Tibial artery (tissue), 4 donors: ENCODE measurements at regions not wholly inside any gene's neighbourhood (a gene's known extent, or its start where the extent isn't known, plus 50 kb on each side); places are given as distances from the start of the nearest gene placed in this dataset.

Experiments used
- DNase-seq, 2 donors: peaks; one replicate each; pipeline ENCODE4 v3.0.0-alpha.2; 2019
- H3K27ac ChIP-seq, 2 donors: fragments of 200-600 bp; sonication (generic) in 1 of 2; 1 replicate in 1 of 2; 2 replicates in 1 of 2; pipeline ENCODE4 v1.5.1; 2018 to 2019; ENCODE audit warnings: mild to moderate bottlenecking in 1 of 2
- H3K27me3 ChIP-seq, 2 donors: fragments of 200-600 bp; sonication (generic) in 1 of 2; one replicate each; pipeline versions ENCODE4 v1.5.1 to v1.6.0; 2016 to 2019
- H3K36me3 ChIP-seq, 3 donors: fragments of 200-600 bp; sonication (generic) in 2 of 3; one replicate each; pipeline ENCODE4 v1.5.1; 2016 to 2019; ENCODE audit warnings: mild to moderate bottlenecking in 2 of 3
- H3K4me1 ChIP-seq, 4 donors: fragments of 200-600 bp; sonication (generic) in 2 of 4; 1 replicate in 3 of 4; 2 replicates in 1 of 4; pipeline ENCODE4 v1.5.1; 2016 to 2019
- H3K4me3 ChIP-seq, 2 donors: fragments of 200-600 bp; sonication (generic) in 1 of 2; 1 replicate in 1 of 2; 2 replicates in 1 of 2; pipeline ENCODE4 v1.5.1; 2018 to 2019; ENCODE audit warnings: mild to moderate bottlenecking in 2 of 2
- H3K9me3 ChIP-seq, 3 donors: fragments of 200-600 bp; sonication (generic) in 1 of 3; one replicate each; pipeline ENCODE4 v1.5.1; 2016 to 2019
- CTCF ChIP-seq, 2 experiments: fragments of 200-600 bp in 1 of 2; fragments of 450-650 bp in 1 of 2; IDR thresholded peaks; one replicate each; pipeline ENCODE4 v1.5.1; 2017 to 2019; ENCODE audit warnings: antibody characterized with exemption in 2 of 2, mild to moderate bottlenecking in 1 of 2, moderate library complexity in 1 of 2
- intact Hi-C: fragments of 100-400 bp; cut with DNase I; formaldehyde crosslinking; loops from one replicate; pipeline ENCODE4 v1.15.0; 2023; ENCODE audit warnings: low total_unique reads

- no peaks in the 10 kb centered on the region for H3K27me3 ChIP-seq
- no peak for TF ChIP-seq CTCF (IDR thresholded peaks at IDR 0.05)
- H3K27ac ChIP-seq, result no peak overlapping the region
- H3K4me1 ChIP-seq, result no peaks in the 10 kb centered on the region
- intact Hi-C loops, result no loop called here
- no peak overlapping the region for H3K4me3 ChIP-seq
- no peaks in the 10 kb centered on the region for H3K9me3 ChIP-seq
- H3K36me3 ChIP-seq, result no peaks in the 10 kb centered on the region
- DNase-seq, result no peak
These were observed 325.8 kb downstream of the TENT4A start for GRCh38 chr5:7039074-7039473.

- intact Hi-C loops, result no loop called here
- no peak overlapping the region for H3K27ac ChIP-seq
- H3K27me3 ChIP-seq, result no peaks in the 10 kb centered on the region
- H3K9me3 ChIP-seq, result no peaks in the 10 kb centered on the region
- H3K36me3 ChIP-seq, result no peaks in the 10 kb centered on the region
- no peaks in the 10 kb centered on the region for H3K4me1 ChIP-seq
- no peak overlapping the region for H3K4me3 ChIP-seq
- TF ChIP-seq CTCF (IDR thresholded peaks at IDR 0.05), result no peak
- DNase-seq, result no peak
These were observed 326.9 kb downstream of the TENT4A start for GRCh38 chr5:7040111-7040510.

GRCh38 chr5:7043797-7044196 lies 330.6 kb downstream of the TENT4A start:
- no peak overlapping the region for H3K27ac ChIP-seq
- no peak for TF ChIP-seq CTCF (IDR thresholded peaks at IDR 0.05)

GRCh38 chr5:7047511-7048261 lies 334.5 kb downstream of the TENT4A start:
- Histone ChIP-seq H3K36me3 (no peaks in the 10 kb centered on the region), H3K27ac (no peak overlapping the region), H3K4me1 (no peaks in the 10 kb centered on the region), H3K4me3 (no peak overlapping the region), H3K27me3 (no peaks in the 10 kb centered on the region), H3K9me3 (no peaks in the 10 kb centered on the region)
- intact Hi-C loops, result no loop called here
- TF ChIP-seq CTCF (IDR thresholded peaks at IDR 0.05), result no peak
- no peak for DNase-seq

More at GRCh38 chr5:7043797-7044196, 330.6 kb downstream of the TENT4A start:
- Histone ChIP-seq H3K4me1 (no peaks in the 10 kb centered on the region), H3K9me3 (no peaks in the 10 kb centered on the region), H3K27me3 (no peaks in the 10 kb centered on the region), H3K4me3 (no peak overlapping the region), H3K36me3 (no peaks in the 10 kb centered on the region)
- DNase-seq, result no peak
- intact Hi-C loops, result no loop called here

- intact Hi-C loops, result no loop called here
- Histone ChIP-seq H3K4me1 (no peaks in the 10 kb centered on the region), H3K4me3 (no peak overlapping the region), H3K27me3 (no peaks in the 10 kb centered on the region), H3K27ac (no peak overlapping the region), H3K36me3 (no peaks in the 10 kb centered on the region), H3K9me3 (no peaks in the 10 kb centered on the region)
- no peak for DNase-seq
- TF ChIP-seq CTCF (IDR thresholded peaks at IDR 0.05), result no peak
These were observed 337.8 kb downstream of the TENT4A start for GRCh38 chr5:7050986-7051385.
